ENCODE measurements at regions not wholly inside any gene's neighbourhood (a gene's known extent, or its start where the extent isn't known, plus 50 kb on each side); places are given as distances from the start of the nearest gene placed in this dataset.

GRCh38 chr5:167773668-167774301 lies 517.7 kb upstream of the WWC1 start (continued):
- no peak for TF ChIP-seq LRRFIP1 (CRISPR knock-in tag; conservative IDR thresholded peaks at IDR 0.05)
- no peak for TF ChIP-seq MAFF (IDR thresholded peaks at IDR 0.05; ENCODE audit: low read depth, low read length)
- TF ChIP-seq EHMT2 (IDR thresholded peaks at IDR 0.05; ENCODE audit: borderline replicate concordance, low read depth, low read length), result no peak
- TF ChIP-seq ZNF124 (CRISPR knock-in tag; IDR thresholded peaks at IDR 0.05), result no peak
- no peak for TF ChIP-seq SP140L (CRISPR knock-in tag; IDR thresholded peaks at IDR 0.05; ENCODE audit: borderline replicate concordance)
- TF ChIP-seq ZBTB21 (CRISPR knock-in tag; IDR thresholded peaks at IDR 0.05), result no peak

- FAIRE-seq (no peak), ATAC-seq (no peak), DNase-seq (ENCODE audit: low spot score) (no peak)
- CTCF ChIA-PET (ENCODE audit: low intra/inter-chr PET ratio, low total read pairs), result no interaction called here
- BruUV-seq (replicated peaks), result no TSS peak
- Histone ChIP-seq H3K4me2 (ENCODE audit: low read depth, low read length) (no peak overlapping the region), H3K79me2 (ENCODE audit: insufficient read depth, low read length) (no peaks in the 10 kb centered on the region), H2AFZ (ENCODE audit: low read length) (no peak overlapping the region), H3K4me3 (replicated peaks in 1 of 3; ENCODE audit: insufficient read depth in 1 of 3, low read depth in 2 of 3, low read length in 3 of 3) (no peak overlapping the region), H3K36me3 (replicated peaks in 1 of 2; ENCODE audit: control insufficient read depth in 1 of 2, insufficient read depth in 2 of 2, low read length in 2 of 2) (no peaks in the 10 kb centered on the region), H3K9me3 (ENCODE audit: low read length) (no peaks in the 10 kb centered on the region), H3K27ac (ENCODE audit: extremely low read length, insufficient read depth, low read length) (no peak overlapping the region), H3K4me1 (ENCODE audit: insufficient read depth, low read length) (no peaks in the 10 kb centered on the region), H4K20me1 (ENCODE audit: insufficient read depth, low read length) (no peaks in the 10 kb centered on the region), H3K27me3 (ENCODE audit: control insufficient read depth in 1 of 2, insufficient read depth in 2 of 2, low read length in 2 of 2) (no peaks in the 10 kb centered on the region), H3K9ac (ENCODE audit: insufficient read depth, low read depth, low read length) (no peak overlapping the region)
- intact Hi-C loops (cut with micrococcal nuclease; ENCODE audit: unreplicated experiment), result no loop called here
- TF ChIP-seq TARDBP (CRISPR knock-in tag; IDR thresholded peaks at IDR 0.05), result no peak
- no peak for TF ChIP-seq REL (CRISPR knock-in tag; conservative IDR thresholded peaks at IDR 0.05)
- TF ChIP-seq ELK4 (CRISPR knock-in tag; IDR thresholded peaks at IDR 0.05; ENCODE audit: borderline replicate concordance), result no peak
- TF ChIP-seq CHD4 (IDR thresholded peaks at IDR 0.05; ENCODE audit: borderline replicate concordance, low read length), result no peak
- TF ChIP-seq ATF3 (CRISPR knock-in tag; IDR thresholded peaks at IDR 0.05), result no peak
- TF ChIP-seq TCF7L2 (IDR thresholded peaks at IDR 0.05; ENCODE audit: low read depth, low read length), result no peak
- TF ChIP-seq ZNF414 (CRISPR knock-in tag; IDR thresholded peaks at IDR 0.05), result no peak
- TF ChIP-seq ZNF746 (CRISPR knock-in tag; IDR thresholded peaks at IDR 0.05), result no peak
- TF ChIP-seq ZKSCAN8 (CRISPR knock-in tag; IDR thresholded peaks at IDR 0.05; ENCODE audit: borderline replicate concordance), result no peak
- no peak for TF ChIP-seq ZNF546 (CRISPR knock-in tag; conservative IDR thresholded peaks at IDR 0.05)
- POLR2A ChIA-PET, result no interaction called here
- in situ Hi-C loops (cut with HindIII; ENCODE audit: extremely low pct_ligation_motif_present, low pct_unique_long_range_greater_than_20kb), result no loop called here
- 0% methylated on average over 1 of the region's 1 CpG for WGBS (ENCODE audit: low lambda C conversion rate)
Measured at GRCh38 chr5:167777746-167778145, 513.7 kb upstream of the WWC1 start.
